Astrocyte of the spinal cord (primary cell): ENCODE measurements at regions not wholly inside any gene's neighbourhood (a gene's known extent, or its start where the extent isn't known, plus 50 kb on each side); places are given as distances from the start of the nearest gene placed in this dataset.

Source experiments
- DNase-seq: peaks from one replicate; pipeline ENCODE4 v3.0.0; 2011; ENCODE audit warnings: low read depth, low spot score
- H3K4me3 ChIP-seq: 2 replicates; pipeline ENCODE4 v1.5.1; 2011; ENCODE audit warnings: low read depth, mild to moderate bottlenecking, low read length, moderate library complexity
- in situ Hi-C: cut with HindIII; loops from 2 replicates; pipeline ENCODE4 v1.10.0; 2017; ENCODE audit warnings: low sequenced_read_pairs
- TF ChIP-seq, protein P1 (sequence below): IDR thresholded peaks from 2 replicates; pipeline ENCODE4 v1.5.1; 2012; ENCODE audit warnings: low read depth, mild to moderate bottlenecking, low read length, inconsistent platforms

DNA sequence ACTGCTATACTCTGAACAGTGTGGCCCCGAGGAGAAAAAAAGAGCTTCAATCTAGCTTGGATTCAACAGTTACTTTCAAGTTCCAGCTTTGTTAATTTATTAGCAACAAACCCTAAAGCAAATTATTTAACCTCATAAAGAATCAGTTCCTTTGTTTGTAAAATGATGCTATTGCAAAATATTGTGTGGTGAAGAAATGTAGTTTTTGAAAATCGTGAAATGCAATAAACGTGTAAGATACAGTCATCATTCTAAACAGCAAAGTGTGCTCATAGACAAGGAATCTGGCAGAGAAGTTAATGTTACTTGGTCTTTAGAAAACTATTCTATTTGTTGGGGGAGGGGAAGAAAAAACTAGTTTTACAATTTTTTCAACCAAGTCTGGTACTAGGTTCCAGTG lies 297.6 kb upstream of the ADGRL4 start:
- in situ Hi-C loops = no loop called here
- H3K4me3 ChIP-seq = no peak overlapping the region
- DNase-seq = no peak
- TF ChIP-seq, protein P1, sequence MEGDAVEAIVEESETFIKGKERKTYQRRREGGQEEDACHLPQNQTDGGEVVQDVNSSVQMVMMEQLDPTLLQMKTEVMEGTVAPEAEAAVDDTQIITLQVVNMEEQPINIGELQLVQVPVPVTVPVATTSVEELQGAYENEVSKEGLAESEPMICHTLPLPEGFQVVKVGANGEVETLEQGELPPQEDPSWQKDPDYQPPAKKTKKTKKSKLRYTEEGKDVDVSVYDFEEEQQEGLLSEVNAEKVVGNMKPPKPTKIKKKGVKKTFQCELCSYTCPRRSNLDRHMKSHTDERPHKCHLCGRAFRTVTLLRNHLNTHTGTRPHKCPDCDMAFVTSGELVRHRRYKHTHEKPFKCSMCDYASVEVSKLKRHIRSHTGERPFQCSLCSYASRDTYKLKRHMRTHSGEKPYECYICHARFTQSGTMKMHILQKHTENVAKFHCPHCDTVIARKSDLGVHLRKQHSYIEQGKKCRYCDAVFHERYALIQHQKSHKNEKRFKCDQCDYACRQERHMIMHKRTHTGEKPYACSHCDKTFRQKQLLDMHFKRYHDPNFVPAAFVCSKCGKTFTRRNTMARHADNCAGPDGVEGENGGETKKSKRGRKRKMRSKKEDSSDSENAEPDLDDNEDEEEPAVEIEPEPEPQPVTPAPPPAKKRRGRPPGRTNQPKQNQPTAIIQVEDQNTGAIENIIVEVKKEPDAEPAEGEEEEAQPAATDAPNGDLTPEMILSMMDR = no peak

DNA sequence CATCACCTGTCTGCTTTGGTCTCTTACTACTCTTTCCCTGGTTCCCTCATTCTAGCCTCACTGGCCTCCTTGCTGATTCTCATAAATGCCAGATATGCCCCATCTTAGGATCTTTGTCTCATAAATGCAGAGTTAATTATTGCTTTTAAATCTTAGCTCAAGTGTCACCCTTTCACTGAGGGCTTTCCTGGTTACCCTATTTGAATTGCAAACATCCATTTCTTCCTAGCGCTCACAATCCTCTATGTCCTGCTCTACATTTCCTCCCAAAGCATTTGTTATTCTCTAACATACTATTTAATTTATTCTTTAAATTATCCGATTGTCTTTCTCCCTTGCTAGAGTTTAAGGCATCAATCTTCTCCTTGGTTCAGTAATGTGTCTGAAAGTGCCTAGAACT lies 296.5 kb upstream of the ADGRL4 start:
- in situ Hi-C loops = no loop called here
- H3K4me3 ChIP-seq = no peak overlapping the region
- no peak for DNase-seq
- TF ChIP-seq, protein P1 = no peak

DNA sequence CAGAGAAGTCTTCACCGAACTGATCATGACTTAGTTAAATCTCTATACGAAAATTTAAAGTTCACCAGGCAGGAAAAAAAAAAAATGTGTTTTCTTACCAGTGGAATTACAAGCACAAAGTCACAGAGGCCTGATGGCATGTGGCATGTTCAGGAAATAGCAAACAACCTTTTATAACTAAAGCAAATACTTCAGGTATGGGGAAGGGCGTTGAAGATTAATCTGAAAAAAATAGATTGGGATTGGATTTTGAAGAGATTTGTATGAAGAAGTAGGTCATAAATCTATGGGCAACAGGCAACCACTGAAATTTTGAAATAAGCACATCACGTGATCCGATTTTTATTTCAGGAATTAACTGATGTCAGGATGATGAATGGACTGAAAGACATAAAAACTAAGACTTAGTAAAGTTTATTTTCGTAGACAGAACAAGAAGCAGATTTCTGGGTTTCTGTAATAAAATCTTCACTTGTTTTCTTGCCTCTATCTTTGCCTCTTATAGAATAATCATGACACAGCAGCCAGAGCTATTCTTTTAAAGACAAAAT lies 295.9 kb upstream of the ADGRL4 start:
- TF ChIP-seq, protein P1 = no peak
- in situ Hi-C loops = no loop called here
- DNase-seq = no peak
- no peak overlapping the region for H3K4me3 ChIP-seq

DNA sequence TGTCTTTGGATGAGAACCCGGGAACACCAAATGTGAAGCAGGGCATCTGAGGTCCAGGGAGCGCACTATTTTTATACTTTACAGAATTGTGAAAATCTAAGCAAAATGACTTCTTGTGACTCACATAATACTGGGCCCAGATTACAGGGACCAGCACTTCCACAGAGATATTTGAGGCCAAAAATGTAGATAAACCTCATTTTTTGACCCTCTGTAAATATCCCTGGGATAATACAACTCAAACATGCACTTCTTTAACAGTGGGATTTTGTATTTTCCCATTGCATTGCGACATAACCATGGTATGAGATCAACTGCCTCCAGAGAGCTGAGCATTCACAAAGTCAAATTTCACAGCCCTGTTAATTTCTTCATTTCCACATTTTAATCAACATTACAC lies 289.4 kb upstream of the ADGRL4 start:
- no peak overlapping the region for H3K4me3 ChIP-seq
- DNase-seq = no peak
- in situ Hi-C loops = no loop called here
- TF ChIP-seq, protein P1 = no peak

DNA sequence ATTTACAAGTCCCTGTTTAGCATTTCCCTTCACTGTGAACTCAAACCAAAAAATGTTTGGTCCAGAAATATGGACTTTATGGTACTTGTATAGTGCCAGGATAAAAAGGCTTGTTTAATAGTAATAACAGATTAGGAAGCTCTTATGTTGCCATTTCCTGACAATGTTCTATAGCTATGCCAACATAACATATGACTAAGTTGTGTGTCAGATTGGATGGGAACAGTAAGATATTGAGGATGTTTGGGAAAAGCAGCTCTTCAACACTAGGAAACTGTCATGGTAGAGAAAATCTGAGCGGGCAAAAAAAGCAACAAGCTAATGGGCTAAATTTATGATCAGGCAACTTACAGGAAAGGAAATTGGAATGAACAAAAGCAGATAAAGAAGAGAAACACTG lies 287.1 kb upstream of the ADGRL4 start:
- in situ Hi-C loops = no loop called here
- TF ChIP-seq, protein P1 = no peak
- no peak overlapping the region for H3K4me3 ChIP-seq
- DNase-seq = peak; percentile 14

DNA sequence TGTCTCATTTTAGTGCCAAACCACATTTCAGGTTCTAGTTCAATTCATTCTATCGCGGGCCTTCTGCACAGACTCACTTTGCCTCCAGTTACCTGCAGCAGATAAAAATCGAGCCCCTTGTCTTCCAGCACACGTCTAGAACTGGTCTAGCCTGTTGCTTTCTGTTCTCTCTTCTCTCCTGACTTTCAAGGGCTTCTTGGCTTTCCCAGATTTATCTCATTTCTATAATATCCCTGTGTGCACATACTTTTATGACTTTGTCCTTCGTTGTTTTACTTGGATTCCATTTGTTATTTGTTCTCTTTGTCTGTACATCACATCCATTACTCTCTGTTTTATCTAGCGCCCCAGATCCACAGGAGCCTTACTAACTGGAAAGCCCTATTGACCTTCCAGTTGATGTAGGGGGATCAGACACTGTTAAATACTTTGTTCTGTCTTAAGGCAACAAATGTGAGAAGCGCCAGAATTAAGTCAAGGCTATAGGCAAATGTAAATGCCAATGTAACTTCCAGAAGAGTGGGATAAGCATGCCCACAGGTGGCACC lies 284.5 kb upstream of the ADGRL4 start:
- H3K4me3 ChIP-seq = no peak overlapping the region
- no peak for DNase-seq
- in situ Hi-C loops = no loop called here
- TF ChIP-seq, protein P1 = no peak

DNA sequence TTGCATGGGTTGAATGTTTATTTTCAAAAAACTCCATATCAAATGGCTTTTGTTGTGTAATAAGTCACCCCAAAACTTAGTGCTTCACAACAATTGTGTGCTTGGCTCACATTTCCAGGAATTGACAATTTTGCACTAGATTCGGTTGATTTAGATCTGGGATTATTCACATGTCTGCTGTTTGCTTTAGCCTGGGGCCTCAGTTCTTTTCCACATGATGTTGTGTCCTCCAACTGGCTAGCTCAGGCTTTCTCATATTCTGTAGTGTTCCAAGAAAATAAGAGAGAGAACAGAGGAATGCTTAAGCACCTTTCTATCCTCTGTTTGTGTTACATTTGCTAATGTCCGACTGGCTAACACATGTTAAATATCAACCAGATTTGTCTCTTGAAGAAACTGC lies 281.5 kb upstream of the ADGRL4 start:
- in situ Hi-C loops = no loop called here

More for the DNA sequence above, 281.5 kb upstream of the ADGRL4 start:
- DNase-seq = no peak
- no peak overlapping the region for H3K4me3 ChIP-seq
- TF ChIP-seq, protein P1 = no peak
